WTC11 (cell line): ENCODE measurements at regions not wholly inside any gene's neighbourhood (a gene's known extent, or its start where the extent isn't known, plus 50 kb on each side); places are given as distances from the start of the nearest gene placed in this dataset.
A peak's percentile ranks its signal among the peaks of the same experiment; 100 is the strongest.

Experiments used
- ATAC-seq: fragments of 200-7000 bp; cut with Tn5 transposase; 2 replicates; pipeline ENCODE4 v1.10.0; 2021; ENCODE audit warnings: mild to moderate bottlenecking, moderate library complexity
- CTCF ChIA-PET: fragments of 300-600 bp; sonication (Branson Sonifier 250); formaldehyde crosslinking; loops from one replicate; lab custom pipeline; 2021; ENCODE audit warnings: antibody characterized with exemption; lab: Charles Lee
- POLR2A ChIA-PET: fragments of 350-600 bp; sonication (Branson Sonifier 250); formaldehyde crosslinking; loops from one replicate; lab custom pipeline; 2021; ENCODE audit warnings: antibody characterized with exemption; lab: Charles Lee
- DNase-seq: peaks from one replicate; pipeline ENCODE4 v3.0.0; 2021; ENCODE audit warnings: low spot score
- H3K27ac Mint-ChIP-seq: 2 replicates; pipeline ENCODE4 v1.8.0; 2021; ENCODE audit warnings: mixed read lengths
- H3K27me3 Mint-ChIP-seq: 2 replicates; pipeline ENCODE4 v1.8.0; 2021; ENCODE audit warnings: low read depth, mild to moderate bottlenecking, moderate library complexity, mixed read lengths
- H3K36me3 Mint-ChIP-seq: 2 replicates; pipeline ENCODE4 v1.8.0; 2021; ENCODE audit warnings: mixed read lengths
- H3K4me1 Mint-ChIP-seq: 2 replicates; pipeline ENCODE4 v1.8.0; 2022; ENCODE audit warnings: mixed read lengths
- H3K4me3 Mint-ChIP-seq: 2 replicates; pipeline ENCODE4 v1.8.0; 2021; ENCODE audit warnings: mild to moderate bottlenecking, moderate library complexity, mixed read lengths
- H3K9me3 Mint-ChIP-seq: 2 replicates; pipeline ENCODE4 v1.8.0; 2021; ENCODE audit warnings: mixed read lengths
- ARID4B ChIP-seq: sonication (generic); formaldehyde crosslinking; IDR thresholded peaks from 2 replicates; pipeline ENCODE4 v1.8.0; 2023; ENCODE audit warnings: missing genetic modification reagents, mild to moderate bottlenecking, borderline replicate concordance
- ATF3 ChIP-seq: sonication (generic); formaldehyde crosslinking; conservative IDR thresholded peaks from 2 replicates; pipeline ENCODE4 v1.8.1; 2022; ENCODE audit warnings: mild to moderate bottlenecking, missing genetic modification reagents
- CDX4 ChIP-seq: fragments of 250-450 bp; sonication (Bioruptor Pico); IDR thresholded peaks from 2 replicates; pipeline ENCODE4 v1.9.0; 2021; ENCODE audit warnings: moderate library complexity, mild to moderate bottlenecking, inconsistent platforms, borderline replicate concordance
- CREB1 ChIP-seq: sonication (generic); formaldehyde crosslinking; IDR thresholded peaks from 2 replicates; pipeline ENCODE4 v1.8.0; 2023; ENCODE audit warnings: mild to moderate bottlenecking, missing genetic modification reagents
- CREM ChIP-seq: sonication (generic); formaldehyde crosslinking; IDR thresholded peaks from 2 replicates; pipeline ENCODE4 v1.8.1; 2022; ENCODE audit warnings: mild to moderate bottlenecking, missing genetic modification reagents, moderate library complexity
- HMGA2 ChIP-seq: fragments of 250-450 bp; sonication (Bioruptor Pico); IDR thresholded peaks from 2 replicates; pipeline ENCODE4 v1.4.0; 2021; ENCODE audit warnings: mild to moderate bottlenecking, moderate library complexity
- JAZF1 ChIP-seq: fragments of 250-450 bp; sonication (Bioruptor Pico); IDR thresholded peaks from 2 replicates; pipeline ENCODE4 v1.9.0; 2021; ENCODE audit warnings: moderate library complexity, mild to moderate bottlenecking, inconsistent platforms
- JUN ChIP-seq: sonication (generic); formaldehyde crosslinking; IDR thresholded peaks from 2 replicates; pipeline ENCODE4 v1.8.0; 2023; ENCODE audit warnings: mild to moderate bottlenecking, missing genetic modification reagents
- MXD4 ChIP-seq: fragments of 250-450 bp; sonication (Bioruptor Pico); IDR thresholded peaks from 2 replicates; pipeline ENCODE4 v1.8.0; 2021; ENCODE audit warnings: mild to moderate bottlenecking, moderate library complexity, borderline replicate concordance
- NR3C1 ChIP-seq: sonication (generic); formaldehyde crosslinking; conservative IDR thresholded peaks from 2 replicates; pipeline ENCODE4 v1.8.1; 2023; ENCODE audit warnings: low read depth, mild to moderate bottlenecking, missing genetic modification reagents
- OVOL2 ChIP-seq: fragments of 250-450 bp; sonication (Bioruptor Pico); IDR thresholded peaks from 2 replicates; pipeline ENCODE4 v1.9.0; 2021; ENCODE audit warnings: mild to moderate bottlenecking, borderline replicate concordance
- PRDM15 ChIP-seq: sonication (generic); formaldehyde crosslinking; IDR thresholded peaks from 2 replicates; pipeline ENCODE4 v1.8.0; 2022; ENCODE audit warnings: missing genetic modification reagents
- PREB ChIP-seq: sonication (generic); formaldehyde crosslinking; IDR thresholded peaks from 2 replicates; pipeline ENCODE4 v1.8.1; 2022; ENCODE audit warnings: mild to moderate bottlenecking, missing genetic modification reagents, moderate library complexity, borderline replicate concordance
- RORB ChIP-seq: fragments of 250-450 bp; sonication (Bioruptor Pico); IDR thresholded peaks from 2 replicates; pipeline ENCODE4 v1.9.0; 2021; ENCODE audit warnings: mild to moderate bottlenecking
- TEAD4 ChIP-seq: sonication (generic); formaldehyde crosslinking; IDR thresholded peaks from 2 replicates; pipeline ENCODE4 v1.8.0; 2022; ENCODE audit warnings: mild to moderate bottlenecking, missing genetic modification reagents
- ZBTB21 ChIP-seq: sonication (generic); formaldehyde crosslinking; IDR thresholded peaks from 2 replicates; pipeline ENCODE4 v1.8.1; 2023; ENCODE audit warnings: mild to moderate bottlenecking, missing genetic modification reagents, borderline replicate concordance
- ZMAT4 ChIP-seq: fragments of 250-450 bp; sonication (Bioruptor Pico); IDR thresholded peaks from 2 replicates; pipeline ENCODE4 v1.9.0; 2021; ENCODE audit warnings: mild to moderate bottlenecking
- TF ChIP-seq, protein P1 (sequence below): sonication (generic); formaldehyde crosslinking; IDR thresholded peaks from 2 replicates; pipeline ENCODE4 v1.8.1; 2023; ENCODE audit warnings: mild to moderate bottlenecking, missing genetic modification reagents
- TF ChIP-seq, protein P2 (sequence below): sonication (generic); formaldehyde crosslinking; IDR thresholded peaks from 2 replicates; pipeline ENCODE4 v1.8.1; 2022; ENCODE audit warnings: low read depth, missing genetic modification reagents, borderline replicate concordance
- TF ChIP-seq, protein P3 (sequence below): sonication (generic); formaldehyde crosslinking; IDR thresholded peaks from 2 replicates; pipeline ENCODE4 v1.8.1; 2022; ENCODE audit warnings: low read depth, mild to moderate bottlenecking, moderate library complexity, missing genetic modification reagents, borderline replicate concordance

- TF ChIP-seq, protein P1, sequence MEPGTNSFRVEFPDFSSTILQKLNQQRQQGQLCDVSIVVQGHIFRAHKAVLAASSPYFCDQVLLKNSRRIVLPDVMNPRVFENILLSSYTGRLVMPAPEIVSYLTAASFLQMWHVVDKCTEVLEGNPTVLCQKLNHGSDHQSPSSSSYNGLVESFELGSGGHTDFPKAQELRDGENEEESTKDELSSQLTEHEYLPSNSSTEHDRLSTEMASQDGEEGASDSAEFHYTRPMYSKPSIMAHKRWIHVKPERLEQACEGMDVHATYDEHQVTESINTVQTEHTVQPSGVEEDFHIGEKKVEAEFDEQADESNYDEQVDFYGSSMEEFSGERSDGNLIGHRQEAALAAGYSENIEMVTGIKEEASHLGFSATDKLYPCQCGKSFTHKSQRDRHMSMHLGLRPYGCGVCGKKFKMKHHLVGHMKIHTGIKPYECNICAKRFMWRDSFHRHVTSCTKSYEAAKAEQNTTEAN (CRISPR knock-in tag): no peak
- no peak for TF ChIP-seq MXD4 (CRISPR knock-in tag)
- TF ChIP-seq, protein P2, sequence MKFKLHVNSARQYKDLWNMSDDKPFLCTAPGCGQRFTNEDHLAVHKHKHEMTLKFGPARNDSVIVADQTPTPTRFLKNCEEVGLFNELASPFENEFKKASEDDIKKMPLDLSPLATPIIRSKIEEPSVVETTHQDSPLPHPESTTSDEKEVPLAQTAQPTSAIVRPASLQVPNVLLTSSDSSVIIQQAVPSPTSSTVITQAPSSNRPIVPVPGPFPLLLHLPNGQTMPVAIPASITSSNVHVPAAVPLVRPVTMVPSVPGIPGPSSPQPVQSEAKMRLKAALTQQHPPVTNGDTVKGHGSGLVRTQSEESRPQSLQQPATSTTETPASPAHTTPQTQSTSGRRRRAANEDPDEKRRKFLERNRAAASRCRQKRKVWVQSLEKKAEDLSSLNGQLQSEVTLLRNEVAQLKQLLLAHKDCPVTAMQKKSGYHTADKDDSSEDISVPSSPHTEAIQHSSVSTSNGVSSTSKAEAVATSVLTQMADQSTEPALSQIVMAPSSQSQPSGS: no peak
- TF ChIP-seq CDX4 (CRISPR knock-in tag): no peak
- TF ChIP-seq, protein P3, sequence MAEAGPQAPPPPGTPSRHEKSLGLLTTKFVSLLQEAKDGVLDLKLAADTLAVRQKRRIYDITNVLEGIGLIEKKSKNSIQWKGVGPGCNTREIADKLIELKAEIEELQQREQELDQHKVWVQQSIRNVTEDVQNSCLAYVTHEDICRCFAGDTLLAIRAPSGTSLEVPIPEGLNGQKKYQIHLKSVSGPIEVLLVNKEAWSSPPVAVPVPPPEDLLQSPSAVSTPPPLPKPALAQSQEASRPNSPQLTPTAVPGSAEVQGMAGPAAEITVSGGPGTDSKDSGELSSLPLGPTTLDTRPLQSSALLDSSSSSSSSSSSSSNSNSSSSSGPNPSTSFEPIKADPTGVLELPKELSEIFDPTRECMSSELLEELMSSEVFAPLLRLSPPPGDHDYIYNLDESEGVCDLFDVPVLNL (CRISPR knock-in tag): no peak
- TF ChIP-seq PRDM15 (CRISPR knock-in tag): no peak
- no peak for TF ChIP-seq PREB
Observed at GRCh38 chr3:146335386-146335785, 84.5 kb upstream of the PLSCR4 start (continued).

DNA sequence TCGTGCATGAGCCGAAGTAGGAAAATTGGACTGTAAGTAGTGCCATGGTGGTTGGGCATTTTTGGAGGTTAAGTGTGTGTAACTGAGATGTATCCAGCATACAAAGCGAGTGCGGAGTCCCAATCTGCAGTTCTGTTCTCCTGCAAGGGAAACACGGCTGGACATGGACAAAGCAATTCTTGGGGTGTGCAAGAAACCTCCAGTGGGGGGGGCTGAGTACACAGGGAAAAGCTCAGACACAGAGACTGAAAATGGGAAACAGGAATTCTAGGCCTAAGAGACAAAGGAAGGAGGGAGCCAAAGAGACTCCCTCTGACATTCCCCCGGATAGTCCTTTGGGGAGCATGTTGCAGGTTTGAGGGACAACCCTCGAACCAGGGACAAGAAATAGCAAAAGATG, 83.2 kb upstream of the PLSCR4 start:
- no peak for ATAC-seq
- POLR2A ChIA-PET: no interaction called here
- CTCF ChIA-PET: interaction anchor here (0.6 kb wide), 1 partner anchor 243 kb away, joined by 3 read pairs; no protein-coding TSS in a partner anchor
- peaks cover 46% of the 10 kb centered on the region for H3K9me3 Mint-ChIP-seq
- no peaks in the 10 kb centered on the region for H3K4me1 Mint-ChIP-seq
- peak; percentile 14 for DNase-seq
- no peak overlapping the region for H3K4me3 Mint-ChIP-seq
- H3K27me3 Mint-ChIP-seq: no peaks in the 10 kb centered on the region
- H3K36me3 Mint-ChIP-seq: peaks cover 24% of the 10 kb centered on the region; the same call in 1 of the 2 replicates
- H3K27ac Mint-ChIP-seq: no peak overlapping the region
- TF ChIP-seq JUN (CRISPR knock-in tag): no peak
- no peak for TF ChIP-seq HMGA2
- no peak for TF ChIP-seq OVOL2 (CRISPR knock-in tag)
- no peak for TF ChIP-seq ATF3
- no peak for TF ChIP-seq ZBTB21 (CRISPR knock-in tag)
- no peak for TF ChIP-seq NR3C1 (CRISPR knock-in tag)
- TF ChIP-seq TEAD4 (CRISPR knock-in tag): no peak
- TF ChIP-seq CREM (CRISPR knock-in tag): no peak
- TF ChIP-seq CREB1: no peak
- TF ChIP-seq ZMAT4 (CRISPR knock-in tag): no peak
- no peak for TF ChIP-seq JAZF1 (CRISPR knock-in tag)
- no peak for TF ChIP-seq RORB (CRISPR knock-in tag)
- TF ChIP-seq PREB: no peak
- no peak for TF ChIP-seq ARID4B (CRISPR knock-in tag)
